Hepatocyte (in vitro differentiated cells): ENCODE measurements at regions not wholly inside any gene's neighbourhood (a gene's known extent, or its start where the extent isn't known, plus 50 kb on each side); places are given as distances from the start of the nearest gene placed in this dataset.

ENCODE experiments used
- DNase-seq: peaks from one replicate; pipeline ENCODE4 v3.0.0-alpha.2; 2016; ENCODE audit warnings: low spot score
- H2AFZ ChIP-seq: fragments of 200-600 bp; sonication (generic); 2 replicates; pipeline ENCODE4 v1.6.0; 2016; ENCODE audit warnings: antibody characterized with exemption, mild to moderate bottlenecking
- H3K27ac ChIP-seq: fragments of 200-600 bp; sonication (generic); 2 replicates; pipeline ENCODE4 v1.5.1; 2016; ENCODE audit warnings: mild to moderate bottlenecking
- H3K27me3 ChIP-seq: fragments of 200-600 bp; sonication (generic); 2 replicates; pipeline ENCODE4 v1.6.1; 2016
- H3K36me3 ChIP-seq: fragments of 200-600 bp; sonication (generic); replicated peaks from 2 replicates; pipeline ENCODE4 v1.5.1; 2016; ENCODE audit warnings: low read depth; ENCODE audit not compliant: insufficient read depth
- H3K4me1 ChIP-seq: fragments of 200-600 bp; sonication (generic); 2 replicates; pipeline ENCODE4 v1.5.1; 2016; ENCODE audit warnings: mild to moderate bottlenecking, moderate library complexity; ENCODE audit not compliant: insufficient read depth
- H3K4me2 ChIP-seq: fragments of 200-600 bp; sonication (generic); 2 replicates; pipeline ENCODE4 v1.6.0; 2016
- H3K4me3 ChIP-seq: fragments of 200-600 bp; sonication (generic); 2 replicates; pipeline ENCODE4 v1.5.1; 2016; ENCODE audit warnings: mild to moderate bottlenecking
- H3K79me2 ChIP-seq: fragments of 200-600 bp; sonication (generic); 2 replicates; pipeline ENCODE4 v1.6.0; 2017; ENCODE audit warnings: mild to moderate bottlenecking
- H3K9me2 ChIP-seq: fragments of 200-600 bp; sonication (generic); replicated peaks from 2 replicates; pipeline ENCODE4 v1.6.0; 2017; ENCODE audit warnings: mild to moderate bottlenecking; ENCODE audit not compliant: insufficient read depth
- H3K9me3 ChIP-seq: fragments of 200-600 bp; sonication (generic); 2 replicates; pipeline ENCODE4 v1.5.1; 2016; ENCODE audit warnings: low read depth, mild to moderate bottlenecking
- H4K20me1 ChIP-seq: fragments of 200-600 bp; sonication (generic); 2 replicates; pipeline ENCODE4 v1.6.0; 2016; ENCODE audit warnings: mild to moderate bottlenecking; ENCODE audit not compliant: insufficient read depth, poor library complexity, severe bottlenecking
- CTCF ChIP-seq: fragments of 200-600 bp; sonication (generic); IDR thresholded peaks from 2 replicates; pipeline ENCODE4 v1.5.1; 2016; ENCODE audit warnings: antibody characterized with exemption, mild to moderate bottlenecking; ENCODE audit not compliant: poor library complexity
- EZH2 ChIP-seq: fragments of 200-600 bp; sonication (generic); IDR thresholded peaks from 2 replicates; pipeline ENCODE4 v1.6.1; 2016; ENCODE audit warnings: antibody characterized with exemption, mild to moderate bottlenecking, borderline replicate concordance
- EZH2phosphoT487 ChIP-seq: fragments of 200-600 bp; sonication (generic); IDR thresholded peaks from one replicate; pipeline ENCODE4 v1.6.1; 2018; ENCODE audit warnings: antibody characterized with exemption, mild to moderate bottlenecking, low read depth, moderate library complexity; ENCODE audit not compliant: unreplicated experiment, severe bottlenecking
- WGBS: methylation state at CpG from one replicate; pipeline ENCODE4 v1.1.6; 2016; ENCODE audit warnings: low lambda C conversion rate; ENCODE audit errors: missing lambda C conversion rate; 5-methylcytosine and 5-hydroxymethylcytosine counted together

DNA sequence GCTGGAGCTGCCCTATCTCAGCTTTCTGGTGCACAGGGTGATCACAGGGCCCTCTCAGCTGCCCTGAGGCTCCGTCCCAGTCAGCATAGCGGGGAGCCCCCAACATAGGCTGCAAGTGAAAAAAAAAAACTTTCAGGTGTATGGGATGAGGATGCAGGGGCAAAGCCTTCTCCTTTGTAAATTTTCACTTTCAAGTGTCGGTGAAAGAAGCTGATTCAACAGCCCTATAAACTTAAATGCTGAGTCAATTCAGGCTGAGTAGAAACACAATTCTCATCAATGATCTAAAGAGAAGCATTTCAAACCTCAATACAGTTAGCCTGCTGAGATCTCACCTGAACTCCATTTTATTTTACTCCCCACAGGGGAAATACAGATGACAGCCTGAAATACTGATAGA, 171.2 kb downstream of the SEC16B start:
- Histone ChIP-seq H3K4me2 (no peak overlapping the region), H3K9me3 (no peaks in the 10 kb centered on the region), H4K20me1 (no peaks in the 10 kb centered on the region), H3K79me2 (no peaks in the 10 kb centered on the region), H3K9me2 (no peaks in the 10 kb centered on the region), H3K36me3 (no peaks in the 10 kb centered on the region), H3K27ac (no peak overlapping the region), H3K4me3 (no peak overlapping the region), H2AFZ (no peak overlapping the region), H3K4me1 (peaks cover 5% of the 10 kb centered on the region), H3K27me3 (no peaks in the 10 kb centered on the region)
- 77% methylated on average over 3 of the region's 3 CpGs for WGBS
- DNase-seq, result no peak
- TF ChIP-seq CTCF (no peak), EZH2 (no peak), EZH2phosphoT487 (no peak)

GRCh38 chr1:177796561-177796960, 173.3 kb downstream of the SEC16B start:
- TF ChIP-seq EZH2phosphoT487 (no peak), EZH2 (no peak), CTCF (no peak)
- WGBS, result 91% methylated on average over 2 of the region's 2 CpGs

GRCh38 chr1:177794376-177794991, 175.4 kb downstream of the SEC16B start:
- no peaks in the 10 kb centered on the region for H3K9me3 ChIP-seq
- TF ChIP-seq EZH2, result no peak
- no peak for TF ChIP-seq EZH2phosphoT487
- no peak for TF ChIP-seq CTCF
- H3K4me3 ChIP-seq, result no peak overlapping the region
- H3K27ac ChIP-seq, result no peak overlapping the region
- H3K79me2 ChIP-seq, result no peaks in the 10 kb centered on the region
- H3K27me3 ChIP-seq, result no peaks in the 10 kb centered on the region
- no peaks in the 10 kb centered on the region for H3K9me2 ChIP-seq
- H4K20me1 ChIP-seq, result no peaks in the 10 kb centered on the region
- H3K4me2 ChIP-seq, result no peak overlapping the region
- 42% methylated on average over 3 of the region's 3 CpGs for WGBS
- H3K4me1 ChIP-seq, result peaks cover 5% of the 10 kb centered on the region
- no peaks in the 10 kb centered on the region for H3K36me3 ChIP-seq
- no peak overlapping the region for H2AFZ ChIP-seq
- no peak for DNase-seq

More at GRCh38 chr1:177796561-177796960, 173.3 kb downstream of the SEC16B start:
- Histone ChIP-seq H3K27ac (no peak overlapping the region), H3K4me1 (peaks cover 5% of the 10 kb centered on the region), H2AFZ (no peak overlapping the region), H4K20me1 (no peaks in the 10 kb centered on the region), H3K79me2 (no peaks in the 10 kb centered on the region), H3K27me3 (no peaks in the 10 kb centered on the region), H3K36me3 (no peaks in the 10 kb centered on the region), H3K9me3 (no peaks in the 10 kb centered on the region), H3K9me2 (no peaks in the 10 kb centered on the region), H3K4me3 (no peak overlapping the region), H3K4me2 (no peak overlapping the region)
- no peak for DNase-seq
